GM21447 (cell line): ENCODE measurements at regions not wholly inside any gene's neighbourhood (a gene's known extent, or its start where the extent isn't known, plus 50 kb on each side); places are given as distances from the start of the nearest gene placed in this dataset.

Source experiments
- ATAC-seq: cut with Tn5 transposase; IDR thresholded peaks from one replicate; pipeline ENCODE4 v1.9.1; 2021; ENCODE audit not compliant: unreplicated experiment

- no peak for ATAC-seq
Measured at GRCh38 chr20:41888434-41888833, 270.3 kb upstream of the CHD6 start.

DNA sequence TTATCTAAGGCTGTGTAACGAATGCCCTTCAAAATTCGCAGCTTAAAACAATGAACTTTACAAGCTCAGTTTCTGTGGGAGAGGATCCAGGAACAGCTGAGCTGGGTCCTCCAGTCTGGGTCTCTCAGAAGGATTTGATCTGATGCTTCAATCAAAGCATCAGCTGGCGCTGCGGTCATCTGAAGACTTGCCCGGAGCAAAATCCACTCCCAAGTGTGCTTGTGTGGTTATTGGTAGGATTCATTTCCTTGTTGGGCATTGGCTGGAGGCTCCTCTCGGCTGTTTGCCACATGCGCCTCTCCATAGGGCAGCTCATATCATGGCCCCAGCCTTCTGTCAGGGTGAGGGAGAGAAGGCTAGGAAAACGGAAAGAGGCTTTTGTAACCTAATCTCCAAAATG lies 269.3 kb upstream of the CHD6 start:
- no peak for ATAC-seq

DNA sequence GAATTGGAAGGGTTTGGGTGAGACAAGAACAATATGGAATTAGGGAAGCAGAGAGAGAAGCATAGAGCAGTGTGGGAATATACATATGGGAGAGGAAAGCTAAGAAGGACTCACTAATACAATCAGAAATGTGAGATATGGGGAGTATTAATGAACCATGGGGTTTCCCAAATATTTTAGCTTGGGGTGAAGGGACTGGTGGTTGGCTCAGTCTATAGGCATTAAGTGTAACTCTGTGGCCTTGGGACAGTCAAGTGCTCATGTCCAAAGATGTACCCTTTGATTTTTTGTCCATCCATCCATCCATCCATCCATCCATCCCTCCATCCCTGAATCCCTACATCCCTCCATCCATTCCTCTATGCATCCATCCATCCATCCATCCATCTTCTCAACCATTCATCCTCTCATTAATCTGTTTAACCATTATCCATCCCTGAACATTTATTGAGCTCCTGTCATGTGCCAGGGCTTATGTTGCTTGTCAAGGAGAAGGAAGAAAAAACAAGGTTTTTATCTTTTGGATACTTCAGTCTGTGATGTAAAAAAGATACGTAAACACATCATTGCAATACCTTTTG lies 263.4 kb upstream of the CHD6 start:
- no peak for ATAC-seq

DNA sequence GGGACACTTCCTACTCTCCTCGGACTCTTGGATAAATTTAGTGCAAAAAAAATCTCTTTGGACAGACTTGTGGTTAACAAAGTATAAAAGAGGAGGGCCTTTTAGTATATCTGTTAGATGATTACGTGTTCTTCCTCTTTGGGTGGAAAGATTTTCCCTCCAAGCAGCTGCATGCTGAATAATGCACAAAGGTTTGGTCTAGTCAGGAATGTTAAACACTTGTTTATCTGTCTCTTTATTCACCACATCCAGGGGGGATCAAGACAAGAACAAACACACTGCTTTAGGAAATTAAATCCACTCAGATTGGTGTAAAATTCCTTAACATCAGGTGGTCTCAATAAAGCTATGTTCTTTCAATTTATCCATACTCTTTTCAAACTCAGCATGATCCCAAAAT lies 260.9 kb upstream of the CHD6 start:
- no peak for ATAC-seq

GRCh38 chr20:41877911-41878310 lies 259.7 kb upstream of the CHD6 start:
- ATAC-seq, result no peak

DNA sequence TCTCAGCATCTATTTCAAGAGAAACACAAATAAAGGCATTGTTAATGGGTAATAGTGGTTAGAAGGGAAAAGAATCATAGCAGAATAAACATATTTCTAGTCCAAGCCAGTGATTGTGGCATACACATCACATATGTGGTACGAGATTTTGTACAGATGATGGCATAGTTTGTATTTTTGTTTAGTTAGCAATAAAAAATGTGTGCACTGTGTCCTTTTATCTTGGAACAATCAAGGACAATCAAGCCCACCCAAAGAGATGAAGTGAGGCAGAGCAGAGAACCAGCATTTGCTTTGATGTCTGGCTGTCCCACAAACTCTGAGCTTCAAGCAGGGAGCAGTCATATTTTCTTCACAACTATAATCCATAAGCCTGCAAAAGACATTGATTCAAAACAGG lies 256.5 kb upstream of the CHD6 start:
- ATAC-seq, result no peak

GRCh38 chr20:41872930-41873329 lies 254.8 kb upstream of the CHD6 start:
- no peak for ATAC-seq

DNA sequence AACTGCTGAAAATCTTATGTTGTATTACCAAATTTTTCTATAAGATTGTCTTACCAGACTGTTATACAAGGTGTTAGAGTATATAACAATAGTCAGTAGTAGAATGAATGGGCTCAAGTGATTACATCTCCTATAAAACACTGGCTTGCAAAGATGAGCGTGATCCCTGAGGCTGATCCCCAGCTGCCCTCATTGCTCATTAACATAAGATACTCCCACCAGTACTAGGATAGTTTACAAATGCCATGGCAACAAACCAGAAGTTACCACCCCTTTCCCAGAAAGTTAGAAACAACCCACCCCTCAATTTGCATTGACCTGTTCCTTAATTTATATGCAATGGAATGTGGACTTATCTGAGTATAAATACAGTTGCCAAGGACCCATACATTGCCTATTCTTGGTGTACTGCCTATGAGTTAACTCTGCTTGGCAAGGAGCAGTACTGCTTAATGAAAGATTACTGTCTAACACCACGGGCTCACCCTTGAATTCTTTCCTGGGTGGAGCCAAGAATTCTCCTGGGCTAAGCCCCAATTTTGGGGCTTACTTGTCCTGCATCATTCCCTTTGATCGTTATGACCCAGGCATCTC lies 252.8 kb upstream of the CHD6 start:
- ATAC-seq, result no peak

GRCh38 chr20:41869261-41869660 lies 251.1 kb upstream of the CHD6 start:
- no peak for ATAC-seq

DNA sequence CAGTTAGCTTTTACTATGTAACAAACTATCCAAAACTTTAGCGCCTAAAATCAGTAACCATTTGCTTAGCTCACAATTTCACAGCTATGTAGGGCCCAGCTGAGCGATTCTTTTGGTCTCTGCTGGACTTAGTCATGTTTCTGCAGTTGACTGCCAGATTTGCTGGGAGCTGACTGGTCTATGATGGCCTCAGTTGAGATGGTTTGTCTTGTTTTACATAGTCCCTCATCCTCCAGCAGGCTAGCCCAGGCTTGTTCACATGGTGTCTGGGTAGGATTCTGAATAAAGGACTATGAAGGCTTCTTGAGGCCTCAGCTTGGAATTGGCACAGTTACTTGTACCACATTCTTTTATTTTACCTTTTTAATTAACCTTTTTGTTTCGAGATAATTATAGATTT lies 247.8 kb upstream of the CHD6 start:
- no peak for ATAC-seq

GRCh38 chr20:41862476-41862875 lies 244.3 kb upstream of the CHD6 start:
- ATAC-seq, result no peak

- ATAC-seq, result no peak
Measured at GRCh38 chr20:41861772-41862422, 243.7 kb upstream of the CHD6 start.

DNA sequence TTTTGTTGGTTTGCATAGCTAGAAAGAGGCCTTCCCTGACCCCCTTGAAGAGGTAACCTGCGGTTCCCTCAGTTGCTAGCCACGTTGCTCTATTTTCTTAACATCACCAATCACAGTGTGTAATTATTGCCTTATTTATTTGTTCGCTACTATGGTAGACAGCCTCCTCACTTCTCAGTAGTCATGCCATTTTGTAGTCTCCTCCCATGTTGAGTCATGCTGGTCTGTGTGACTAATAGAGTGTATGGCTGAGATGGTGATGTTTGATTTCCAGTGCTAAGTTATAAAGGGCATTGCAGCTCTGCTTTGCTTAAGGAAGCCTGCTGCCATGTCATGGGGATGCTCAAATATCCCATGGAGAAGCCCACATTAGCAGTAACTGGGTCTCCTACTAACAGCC lies 236.6 kb upstream of the CHD6 start:
- no peak for ATAC-seq

DNA sequence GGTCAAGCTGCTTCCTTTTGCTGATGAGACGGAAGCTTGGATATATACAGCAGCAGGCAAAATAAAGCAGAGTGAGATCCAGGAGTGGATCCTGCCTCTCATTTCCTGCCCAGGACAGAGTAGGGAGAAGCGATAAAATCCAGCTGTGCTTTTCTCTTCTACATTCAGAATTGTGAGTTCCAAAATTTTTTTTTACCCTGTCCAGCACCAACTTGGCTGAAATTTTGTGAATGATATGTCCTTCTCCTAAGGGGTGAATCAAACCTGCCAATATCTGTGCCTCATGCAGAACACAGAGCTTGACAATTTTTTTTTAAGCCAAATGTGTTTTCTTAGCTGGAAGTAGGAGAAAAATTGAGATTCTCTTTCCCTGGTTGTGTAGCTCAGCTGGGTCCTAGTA lies 235.6 kb upstream of the CHD6 start:
- ATAC-seq, result no peak

- no peak for ATAC-seq
Measured at GRCh38 chr20:41848180-41848579, 230.0 kb upstream of the CHD6 start.

DNA sequence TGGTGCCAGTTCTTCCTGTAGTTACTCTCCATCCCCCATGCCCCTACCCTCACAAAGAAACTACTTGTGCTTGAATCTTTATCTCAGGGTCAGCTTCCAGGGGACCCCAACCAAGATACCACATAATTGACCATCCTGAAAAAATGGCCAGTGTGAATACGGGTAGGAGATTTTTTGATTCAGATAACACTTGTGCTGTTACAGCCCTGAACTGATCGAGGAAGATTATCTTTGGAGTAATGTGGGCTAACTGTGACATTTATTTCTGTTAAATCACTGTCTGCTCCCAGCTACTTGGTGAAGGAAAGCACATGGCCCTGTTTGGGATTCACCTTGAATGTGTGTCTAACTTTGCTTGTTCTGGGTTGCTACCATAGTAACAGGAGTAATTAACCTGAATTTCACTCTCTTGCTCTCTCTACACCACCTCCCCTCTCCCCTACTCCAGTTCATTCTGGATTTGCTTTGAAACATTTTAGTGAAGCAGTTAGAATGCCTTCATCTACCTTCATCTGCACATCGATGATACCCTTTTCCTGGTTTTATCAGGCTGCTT lies 219.6 kb upstream of the CHD6 start:
- no peak for ATAC-seq

DNA sequence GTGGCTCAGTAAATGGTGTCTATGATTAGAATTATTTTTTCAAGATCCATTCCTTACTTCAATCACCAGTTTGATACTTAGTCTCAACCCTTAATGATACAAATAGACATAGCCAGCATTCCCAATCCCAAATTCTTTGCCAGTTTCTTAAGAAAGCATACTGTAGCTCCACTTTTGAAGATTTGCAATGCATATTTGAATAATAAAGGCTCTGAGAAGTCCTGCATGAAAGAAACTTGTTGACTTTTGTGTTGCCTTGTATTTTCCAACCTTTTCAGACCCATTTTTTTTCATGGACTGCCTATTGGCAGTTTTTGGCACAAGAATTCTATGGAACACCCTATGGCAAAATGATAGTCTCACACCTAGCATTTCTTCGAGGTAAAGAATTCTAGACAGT lies 215.6 kb upstream of the CHD6 start:
- ATAC-seq, result no peak

GRCh38 chr20:41830702-41831101 lies 212.5 kb upstream of the CHD6 start:
- no peak for ATAC-seq

- no peak for ATAC-seq
Measured at GRCh38 chr20:41819436-41819835, 201.3 kb upstream of the CHD6 start.

GRCh38 chr20:41818991-41819390 lies 200.8 kb upstream of the CHD6 start:
- no peak for ATAC-seq

DNA sequence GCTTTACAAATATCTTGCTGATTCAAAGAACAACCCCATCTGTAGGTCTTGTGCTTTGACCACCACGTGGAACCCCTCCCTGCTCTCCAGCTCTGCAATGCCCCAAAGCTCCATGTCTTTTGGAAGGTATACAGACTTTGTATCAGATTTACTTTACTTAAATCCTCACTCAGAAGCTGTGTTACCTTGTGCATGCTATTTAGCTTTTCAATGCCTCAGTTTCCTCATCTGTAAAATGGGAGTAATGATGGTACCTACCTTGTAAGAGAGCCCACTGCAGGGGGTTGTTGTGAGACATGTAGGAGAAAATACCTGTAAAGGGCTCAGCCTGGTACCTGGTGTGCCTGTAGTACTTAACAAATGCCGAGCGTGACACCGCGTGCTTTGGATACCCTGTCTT lies 200.2 kb upstream of the CHD6 start:
- no peak for ATAC-seq

DNA sequence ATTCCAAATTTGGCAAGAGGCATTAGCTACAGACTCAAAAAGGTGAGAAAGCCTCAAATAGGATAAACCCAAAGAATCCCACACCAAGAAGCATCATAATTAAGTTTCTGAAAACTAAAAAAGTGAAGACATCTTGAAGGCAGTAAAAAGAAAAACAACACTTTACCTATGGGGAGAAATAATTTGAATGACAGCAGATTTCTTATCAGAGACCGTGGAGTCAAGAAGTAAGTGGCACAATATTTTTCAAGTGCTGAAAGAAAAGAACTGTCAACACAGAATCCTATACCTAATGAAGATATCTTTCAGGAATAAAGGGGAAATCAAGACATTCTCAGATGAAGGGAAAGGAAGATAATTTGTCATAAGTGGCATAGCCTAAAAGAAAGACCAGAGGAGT lies 193.3 kb upstream of the CHD6 start:
- ATAC-seq, result no peak

DNA sequence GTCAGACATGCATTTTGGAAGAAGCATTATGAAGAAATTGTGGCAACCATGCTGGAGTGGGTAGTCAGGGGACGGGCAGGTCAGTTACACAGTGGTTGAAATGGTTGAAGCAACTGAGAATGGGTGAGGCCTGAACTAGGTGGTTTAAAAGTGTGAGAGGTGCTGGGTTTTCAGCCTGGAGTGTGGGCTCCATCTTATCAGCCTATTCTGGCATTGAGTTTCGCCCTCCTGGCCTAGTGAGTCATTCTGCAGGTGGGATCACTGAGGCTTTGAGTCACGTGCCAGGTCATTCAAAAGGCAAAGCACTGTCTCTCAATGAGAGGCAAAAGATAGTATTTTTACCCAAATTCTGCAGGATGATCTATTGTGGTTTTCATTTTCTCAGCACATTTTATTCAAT lies 181.9 kb upstream of the CHD6 start:
- no peak for ATAC-seq
